Inferior parietal cortex (tissue), 1 donor: ENCODE measurements at regions not wholly inside any gene's neighbourhood (a gene's known extent, or its start where the extent isn't known, plus 50 kb on each side); places are given as distances from the start of the nearest gene placed in this dataset.
"Not testable (repeated sequence)": the region's sequence is repeated elsewhere in the genome, so short reads cannot be mapped to it uniquely, and the experiment has no call there.

ENCODE experiments used
- DNase-seq: peaks from one replicate; pipeline ENCODE4 v3.0.0-alpha.2; 2016; ENCODE audit errors: extremely low spot score

DNA sequence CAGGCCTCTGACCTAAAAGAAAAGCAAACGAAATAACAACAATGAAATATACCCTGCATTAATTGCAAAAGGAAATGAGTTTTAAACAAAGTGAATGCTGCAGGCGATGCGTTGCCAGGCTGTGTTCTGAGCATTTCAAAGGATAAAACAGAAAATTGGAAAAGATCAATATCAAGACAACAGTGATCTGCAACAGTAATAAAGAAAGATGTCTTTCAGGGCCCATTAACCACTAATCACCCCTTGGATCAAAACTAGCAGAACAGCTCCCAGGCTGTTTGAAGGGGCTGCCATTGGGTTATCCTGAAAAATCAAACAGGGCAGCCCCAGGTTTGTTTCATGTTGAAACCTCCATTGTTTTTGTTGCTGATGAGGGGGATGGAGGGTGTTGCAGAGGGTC is 219.2 kb downstream of the FGFR2 start:
- DNase-seq = no peak

DNA sequence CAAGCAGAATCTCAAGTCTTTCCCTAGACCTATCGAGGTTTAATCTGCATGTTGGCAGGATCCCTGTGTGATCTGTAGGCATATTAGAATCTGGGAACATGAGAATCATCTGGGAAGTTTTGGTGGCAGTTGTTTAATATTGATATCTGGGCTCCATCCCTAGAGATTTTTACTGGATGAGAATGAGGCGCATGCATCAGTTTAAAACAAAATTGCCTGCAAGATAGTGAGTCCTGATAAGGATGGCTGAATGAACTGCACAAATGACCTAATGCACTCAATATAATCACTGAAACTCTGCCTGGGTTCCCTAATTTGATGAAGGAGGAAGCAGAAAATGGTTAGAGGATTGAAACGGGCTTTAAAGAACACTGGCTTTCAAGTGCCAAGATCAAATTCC is 218.0 kb downstream of the FGFR2 start:
- DNase-seq = no peak

DNA sequence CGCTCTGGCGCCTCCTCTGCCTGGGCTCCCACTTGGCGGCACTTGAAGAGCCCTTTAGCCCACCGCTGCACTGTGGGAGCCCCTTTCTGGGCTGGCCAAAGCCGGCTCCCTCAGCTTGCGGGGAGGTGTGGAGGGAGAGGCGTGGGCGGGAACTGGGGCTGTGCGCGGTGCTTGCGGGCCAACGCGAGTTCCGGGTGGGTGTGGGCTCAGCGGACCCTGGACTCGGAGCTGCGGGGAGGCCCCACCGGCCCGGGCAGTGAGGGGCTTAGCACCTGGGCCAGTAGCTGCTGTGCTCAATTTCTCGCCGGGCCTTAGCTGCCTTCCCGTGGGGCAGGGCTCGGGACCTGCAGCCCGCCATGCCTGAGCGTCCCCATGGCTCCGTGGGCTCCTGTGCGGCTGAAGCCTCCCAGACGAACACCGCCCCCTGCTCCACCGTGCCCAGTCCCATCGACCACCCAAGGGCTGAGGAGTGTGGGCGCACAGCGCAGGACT is 216.2 kb downstream of the FGFR2 start:
- not testable (repeated sequence) for DNase-seq

DNA sequence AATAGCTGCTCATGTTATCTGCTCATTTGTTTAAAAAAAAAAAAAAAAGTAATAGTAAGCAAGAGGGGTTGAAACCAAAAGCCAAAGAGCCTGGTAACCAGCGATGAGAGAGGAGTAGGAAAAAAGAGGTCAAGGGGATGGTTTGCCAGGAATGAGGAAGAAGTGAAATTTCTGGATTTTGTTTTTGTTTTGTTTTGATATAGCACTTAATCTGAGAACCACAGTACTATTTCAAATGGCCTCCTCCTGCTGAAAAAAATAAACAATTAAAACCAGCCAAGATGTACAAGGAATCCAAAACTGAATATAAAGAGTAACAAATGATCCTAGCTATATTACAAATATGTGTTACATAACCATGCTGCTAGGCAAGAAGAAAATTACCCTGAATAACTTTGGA is 213.1 kb downstream of the FGFR2 start:
- no peak for DNase-seq

DNA sequence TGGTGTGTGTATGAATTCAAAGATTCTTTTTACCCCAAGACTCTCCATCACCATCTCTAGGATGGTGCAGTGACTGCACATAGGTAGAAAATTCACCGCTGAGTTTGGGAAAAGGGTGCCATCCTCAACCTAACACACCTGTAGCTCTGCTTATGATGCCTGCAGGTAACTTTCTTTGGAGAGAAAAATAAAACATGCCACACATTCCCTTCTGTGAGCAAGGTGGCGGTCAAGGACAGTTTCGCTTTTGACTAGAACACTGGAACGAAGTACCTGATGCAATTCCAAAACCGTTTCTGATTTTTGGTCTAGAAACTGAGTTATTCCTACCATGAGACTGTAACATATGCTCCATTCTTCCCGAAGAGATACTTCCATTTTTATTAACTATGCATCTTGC is 205.6 kb downstream of the FGFR2 start:
- no peak for DNase-seq

DNA sequence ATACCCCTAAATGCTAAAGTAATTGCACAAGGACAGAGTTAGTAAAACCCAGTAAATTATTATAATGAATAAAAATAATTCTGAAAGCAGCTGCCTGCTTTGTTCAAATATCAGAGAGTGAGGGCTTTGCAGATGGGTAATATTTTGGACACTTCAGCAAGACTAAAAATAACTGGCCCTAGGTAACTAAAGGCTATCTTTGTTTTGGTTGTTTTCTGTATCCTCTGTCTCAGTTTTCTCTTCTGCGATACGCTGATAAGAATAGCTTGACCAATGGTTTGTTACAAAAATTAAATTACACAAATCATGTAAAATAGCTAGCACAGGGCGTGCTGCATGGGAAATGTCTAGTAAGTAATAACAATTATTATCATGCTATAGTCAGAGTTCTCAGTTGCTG is 204.7 kb downstream of the FGFR2 start:
- DNase-seq = no peak

DNA sequence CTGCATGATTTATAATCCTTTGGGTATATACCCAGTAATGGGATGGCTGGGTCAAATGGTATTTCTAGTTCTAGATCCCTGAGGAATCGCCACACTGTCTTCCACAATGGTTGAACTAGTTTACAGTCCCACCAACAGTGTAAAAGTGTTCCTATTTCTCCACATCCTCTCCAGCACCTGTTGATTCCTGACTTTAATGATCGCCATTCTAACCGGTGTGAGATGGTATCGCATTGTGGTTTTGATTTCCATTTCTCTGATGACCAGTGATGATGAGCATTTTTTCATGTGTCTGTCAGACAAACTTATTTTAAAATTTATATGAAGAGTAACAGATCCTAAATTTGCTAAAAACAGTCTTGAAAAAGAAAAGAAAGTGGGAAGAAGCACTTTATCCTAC is 197.7 kb downstream of the FGFR2 start:
- not testable (repeated sequence) for DNase-seq

DNA sequence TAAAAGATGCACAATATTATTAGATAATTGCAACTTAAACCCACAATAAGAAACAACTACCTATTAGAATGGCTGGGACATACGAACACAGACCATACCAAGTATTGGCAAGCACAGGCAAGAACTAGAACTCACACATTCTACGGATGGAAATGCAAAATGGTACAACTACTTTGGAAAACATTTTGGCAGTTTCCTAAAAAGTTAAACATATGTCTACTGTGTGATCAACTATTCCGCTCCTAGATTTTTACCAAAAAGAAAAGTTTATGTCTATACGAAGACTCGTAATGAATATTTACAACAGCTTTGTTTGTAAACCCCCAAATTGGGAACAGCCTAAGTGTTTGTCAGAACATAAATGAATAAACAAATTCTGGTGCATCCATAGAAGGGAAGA is 194.7 kb downstream of the FGFR2 start:
- DNase-seq = no peak

DNA sequence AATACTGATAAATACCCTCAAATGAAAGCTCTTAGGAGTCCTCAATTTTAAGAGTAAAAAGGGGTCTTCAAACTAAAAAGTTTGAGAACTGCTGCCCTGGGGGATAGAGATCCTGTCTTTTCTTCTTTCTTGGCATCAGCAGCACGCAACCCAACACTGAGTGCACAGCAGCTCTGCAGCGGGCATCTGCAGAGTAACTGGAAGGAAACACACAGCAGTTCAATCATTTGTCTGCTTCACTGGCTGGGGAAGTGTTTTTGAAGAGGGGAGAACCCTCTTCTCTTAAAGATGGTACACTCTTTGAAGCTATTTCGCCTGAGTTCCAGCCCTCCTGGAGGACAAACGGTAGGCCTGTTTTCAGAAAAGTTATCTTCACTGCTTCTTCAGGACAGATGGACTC is 193.6 kb downstream of the FGFR2 start:
- no peak for DNase-seq

DNA sequence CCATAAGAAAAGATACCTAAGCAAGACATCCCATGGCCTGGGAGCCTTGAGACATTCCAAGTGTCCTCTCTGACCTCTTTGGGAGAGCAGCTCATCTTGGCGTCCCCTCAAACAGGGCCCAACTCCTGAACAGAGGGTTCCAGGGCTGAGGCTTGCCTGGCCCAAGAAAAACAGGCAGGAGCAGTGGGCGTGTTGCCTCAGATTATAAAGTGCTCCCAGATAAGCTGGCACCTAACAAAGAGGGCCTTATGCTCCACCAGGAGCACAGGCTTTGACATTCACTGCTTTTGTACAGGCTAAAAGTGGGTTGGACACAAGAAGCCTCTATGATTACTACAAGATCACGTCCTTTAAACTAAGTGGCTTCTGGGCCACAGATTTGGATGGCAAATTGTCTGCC is 193.1 kb downstream of the FGFR2 start:
- DNase-seq = no peak

DNA sequence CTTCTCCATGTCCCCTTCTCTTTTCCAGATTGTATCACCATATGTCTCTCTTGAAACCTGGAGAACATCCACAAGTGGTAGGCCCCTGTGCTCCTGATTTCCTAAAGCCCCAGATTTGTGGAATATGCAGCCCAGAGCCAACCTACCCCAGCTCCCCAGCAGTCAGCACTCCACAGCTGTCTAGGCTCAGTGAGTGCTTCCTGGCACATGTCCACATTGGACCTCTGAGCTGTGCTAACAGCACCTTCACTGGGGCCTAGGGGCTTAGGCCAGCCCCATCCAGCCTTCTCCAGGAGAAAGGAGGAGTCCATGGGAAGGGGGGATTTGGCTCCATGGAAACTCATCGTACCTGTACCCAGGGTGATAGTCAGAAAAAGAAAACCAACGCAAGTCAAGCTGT is 192.7 kb downstream of the FGFR2 start:
- DNase-seq = no peak

DNA sequence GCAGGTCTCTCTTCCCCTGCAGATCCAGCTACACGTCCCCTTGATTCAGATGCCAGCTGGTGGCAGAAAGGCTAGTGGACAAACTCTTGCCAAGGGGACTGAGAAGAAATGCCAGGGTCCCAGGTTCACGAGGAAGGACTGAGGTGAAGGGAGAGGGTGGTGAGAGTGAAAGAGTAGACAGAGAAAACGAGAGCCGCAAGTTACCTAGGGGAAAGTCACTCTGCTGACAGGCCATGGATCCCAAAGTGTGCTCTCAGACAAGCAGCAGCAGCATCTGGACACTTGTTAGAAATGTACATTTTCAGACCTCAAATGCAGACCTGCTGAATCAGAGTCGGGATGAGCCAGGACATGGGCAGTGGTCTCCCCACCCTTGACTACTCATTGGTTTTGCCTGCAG is 192.3 kb downstream of the FGFR2 start:
- no peak for DNase-seq

DNA sequence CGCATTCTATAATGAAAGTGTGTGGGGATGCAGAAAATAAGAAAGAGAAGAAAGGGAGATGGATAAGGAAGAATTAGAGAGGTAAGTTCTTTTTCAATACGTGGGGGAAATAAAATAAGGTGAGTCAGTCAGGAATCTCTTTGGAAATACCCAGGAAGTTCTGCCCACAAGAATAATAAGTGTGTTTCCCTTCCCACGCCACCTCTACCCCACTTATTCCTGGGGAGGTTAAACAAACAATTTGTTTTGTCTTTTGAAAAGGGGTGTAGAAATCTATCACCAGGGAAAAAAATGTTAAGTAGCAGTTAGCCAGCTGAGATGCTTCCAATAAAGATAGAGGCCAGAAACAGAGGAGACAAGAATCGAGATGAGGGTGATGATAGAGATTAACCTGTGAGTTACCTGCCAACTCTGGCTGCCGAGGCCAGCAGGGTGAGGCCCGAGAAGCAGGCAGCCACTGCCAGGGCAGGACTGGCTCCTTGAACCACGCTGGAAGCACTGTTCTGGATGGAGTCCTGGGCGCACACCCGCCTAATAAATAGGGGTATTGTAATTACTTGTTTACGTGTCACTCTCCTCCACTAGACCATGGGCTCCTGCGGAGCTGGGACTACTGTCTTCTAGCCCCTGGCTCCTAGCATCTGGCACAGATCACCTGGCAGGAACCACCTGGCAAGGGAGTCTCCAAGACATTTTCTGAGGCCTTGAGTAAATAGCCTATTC is 191.3 kb downstream of the FGFR2 start:
- peak; percentile 22 for DNase-seq

DNA sequence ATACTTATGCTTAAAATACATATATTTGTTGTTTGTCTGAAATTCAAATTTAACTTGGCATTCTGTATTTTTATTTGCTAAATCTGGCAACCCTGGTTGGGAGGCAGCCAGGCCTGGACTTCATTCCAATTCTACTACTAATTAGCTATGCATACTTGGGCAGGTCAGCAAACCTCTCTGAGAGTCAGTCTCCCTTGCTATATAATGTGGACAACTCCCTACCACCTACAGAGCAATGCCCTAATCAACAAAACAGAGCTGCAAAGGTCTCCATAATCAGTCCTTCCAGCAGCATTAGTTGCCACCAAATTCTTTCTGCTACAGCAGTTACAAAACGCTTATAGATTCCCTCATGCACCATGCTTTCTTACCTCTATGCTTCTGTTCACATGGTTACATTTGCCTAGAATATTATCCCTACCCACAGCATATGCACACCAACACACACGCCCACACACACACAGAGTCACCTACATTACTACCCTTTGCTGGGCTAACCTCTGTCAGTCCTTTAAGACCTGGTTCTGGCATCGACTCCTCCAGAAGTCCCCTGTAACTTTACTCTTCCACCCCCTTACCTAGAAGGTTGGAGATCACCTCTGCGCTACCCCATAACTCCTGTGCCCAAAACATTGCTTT is 188.7 kb downstream of the FGFR2 start:
- no peak for DNase-seq

DNA sequence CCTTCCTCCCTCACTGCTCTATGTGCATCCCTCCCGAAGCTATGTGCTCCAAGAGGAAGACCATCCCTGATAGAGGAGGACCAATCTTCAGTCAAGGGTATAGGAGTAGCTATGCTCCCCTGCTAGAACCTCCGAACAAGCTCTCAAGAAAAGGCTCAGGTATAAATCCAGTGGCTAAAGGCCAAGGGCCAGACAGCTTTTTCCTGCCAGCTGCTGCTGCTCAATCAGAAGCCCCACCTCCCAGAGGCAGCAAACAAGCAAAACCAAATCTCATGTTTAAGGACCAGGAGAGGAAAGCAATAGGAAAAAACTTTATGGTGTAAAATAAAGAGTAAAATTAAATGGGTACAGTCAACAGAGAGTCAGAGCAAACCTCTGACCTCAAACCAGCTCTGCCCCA is 187.2 kb downstream of the FGFR2 start:
- no peak for DNase-seq

DNA sequence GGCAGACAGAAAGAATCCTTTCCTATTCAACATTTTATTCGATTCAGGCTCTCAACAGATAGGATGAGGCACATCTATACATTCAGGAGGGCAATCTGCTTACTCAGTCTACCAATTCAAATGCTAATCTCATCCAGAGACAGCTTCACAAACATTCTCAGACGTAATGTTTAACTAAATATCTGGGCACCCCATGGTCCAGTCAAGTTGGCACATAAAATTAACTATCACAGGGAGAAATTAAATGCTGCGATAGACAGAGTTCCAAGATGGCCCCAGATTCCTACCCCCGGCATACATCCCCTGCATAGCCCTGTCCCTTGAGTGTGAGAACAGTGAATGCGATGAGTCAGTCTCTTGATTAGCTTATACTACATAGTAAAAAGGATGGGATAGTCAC is 184.3 kb downstream of the FGFR2 start:
- DNase-seq = no peak

DNA sequence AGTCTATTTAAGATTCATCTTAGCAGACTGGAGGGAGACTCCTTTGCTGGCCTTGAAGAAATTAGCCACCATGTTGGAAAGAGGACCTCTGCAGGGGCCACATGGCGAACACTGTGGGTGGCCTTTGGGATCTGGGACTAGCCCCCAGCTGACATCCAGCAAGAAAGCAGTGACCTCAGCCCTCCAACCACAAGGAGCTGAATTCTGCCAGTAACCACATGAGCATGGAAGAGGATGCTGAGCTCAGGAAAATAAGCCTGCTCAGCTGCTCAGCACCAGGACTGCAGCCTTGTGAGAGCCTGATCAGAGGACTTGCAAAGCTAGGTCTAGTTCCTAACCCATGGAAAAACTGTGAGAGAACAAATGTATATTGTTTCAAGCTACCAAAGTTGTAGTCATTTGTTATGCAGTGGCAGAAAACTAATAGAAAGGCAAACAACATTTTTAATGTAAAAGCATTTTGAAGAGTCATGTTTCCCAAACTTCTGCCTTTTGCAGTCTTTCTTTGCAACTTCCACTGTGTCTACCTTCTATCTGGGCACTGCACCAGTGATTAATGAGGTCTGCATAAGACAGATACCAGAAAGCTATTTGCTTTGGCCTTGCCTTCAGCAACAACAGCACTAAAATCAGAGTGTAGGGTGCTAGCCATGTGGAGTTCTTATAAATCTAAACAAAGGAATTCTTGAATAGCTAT is 183.7 kb downstream of the FGFR2 start:
- DNase-seq = no peak

DNA sequence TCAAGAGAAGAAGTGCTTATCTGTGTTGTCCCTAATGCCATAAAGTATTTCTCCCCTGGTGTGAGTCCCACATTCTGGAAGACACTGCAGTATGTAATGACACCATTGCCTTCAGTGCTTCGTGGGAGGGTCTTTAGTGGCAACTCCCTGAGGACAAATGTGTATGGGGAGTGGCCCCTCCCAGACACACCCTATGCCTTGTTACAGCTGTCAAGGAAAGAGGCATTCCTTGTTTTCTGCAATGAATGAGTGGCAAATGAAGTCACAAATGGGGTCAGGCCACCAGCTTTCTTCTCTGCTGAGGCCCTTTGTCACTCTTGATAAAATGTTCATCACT is 183.2 kb downstream of the FGFR2 start:
- no peak for DNase-seq

DNA sequence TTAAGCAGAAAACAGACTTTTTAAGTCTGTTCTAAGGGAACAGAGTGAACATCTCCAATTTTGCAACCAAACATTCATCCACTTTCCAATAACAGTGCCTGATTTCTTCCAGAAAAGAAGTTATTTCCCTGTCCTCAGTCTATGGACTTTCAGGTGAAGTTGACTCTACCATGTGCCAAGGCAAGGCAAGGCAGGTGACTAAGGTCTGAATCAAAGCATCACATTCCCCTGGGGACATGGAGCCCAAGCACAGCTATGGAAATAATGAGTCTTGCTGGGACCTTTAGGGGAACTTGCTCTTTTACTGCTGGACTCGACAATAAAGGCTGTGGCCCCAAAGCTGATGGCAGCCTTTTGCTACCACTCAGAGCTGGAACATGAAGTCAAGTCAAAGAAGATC is 182.2 kb downstream of the FGFR2 start:
- no peak for DNase-seq

DNA sequence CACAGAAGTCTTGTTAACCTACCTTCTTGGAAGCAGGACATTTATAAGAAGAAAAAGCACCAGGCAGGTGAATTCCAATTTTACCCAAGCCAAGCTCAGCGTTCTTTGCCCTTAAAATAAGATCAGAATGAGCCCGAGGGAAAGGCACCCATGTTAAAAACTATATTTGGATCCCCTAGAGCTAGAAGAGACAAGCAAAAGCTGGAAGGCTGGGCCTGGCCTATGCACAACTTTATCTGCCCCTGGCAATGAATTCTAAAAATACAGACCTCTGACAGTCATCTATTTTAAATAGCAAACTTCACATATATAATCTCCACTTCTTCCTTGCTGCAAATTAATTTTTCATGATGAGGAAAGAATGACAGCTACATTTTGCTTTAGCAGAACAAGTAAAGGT is 180.9 kb downstream of the FGFR2 start:
- no peak for DNase-seq

DNA sequence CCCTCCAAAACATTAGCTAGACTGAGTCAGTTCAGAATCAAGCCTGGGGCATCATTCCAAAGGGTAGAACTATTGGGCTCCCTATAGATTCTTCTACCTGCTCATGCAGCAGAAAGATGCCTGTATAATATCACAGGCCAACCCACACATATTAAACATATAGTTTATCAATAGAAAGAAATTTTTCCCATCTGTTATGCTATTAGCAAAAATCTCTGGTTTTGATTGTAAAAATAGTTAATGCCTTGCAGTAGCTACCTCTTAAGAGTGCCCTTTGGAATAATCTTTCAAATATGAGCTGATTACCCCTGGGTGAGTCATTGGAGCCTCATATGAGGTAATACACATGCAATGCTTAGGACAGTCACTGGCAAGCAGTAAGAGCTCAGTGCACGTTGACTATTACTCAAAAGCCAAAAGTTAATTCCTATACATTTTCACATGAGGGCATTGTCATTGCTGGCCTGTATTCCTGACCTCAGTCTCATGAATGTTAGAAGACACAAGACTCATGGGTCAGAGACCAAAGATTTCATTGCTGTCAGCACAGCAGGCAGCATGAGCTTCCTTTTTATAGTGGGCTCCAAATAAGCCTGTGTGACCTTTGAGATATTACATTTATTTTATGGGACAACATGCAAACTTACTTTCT is 180.0 kb downstream of the FGFR2 start:
- DNase-seq = no peak

DNA sequence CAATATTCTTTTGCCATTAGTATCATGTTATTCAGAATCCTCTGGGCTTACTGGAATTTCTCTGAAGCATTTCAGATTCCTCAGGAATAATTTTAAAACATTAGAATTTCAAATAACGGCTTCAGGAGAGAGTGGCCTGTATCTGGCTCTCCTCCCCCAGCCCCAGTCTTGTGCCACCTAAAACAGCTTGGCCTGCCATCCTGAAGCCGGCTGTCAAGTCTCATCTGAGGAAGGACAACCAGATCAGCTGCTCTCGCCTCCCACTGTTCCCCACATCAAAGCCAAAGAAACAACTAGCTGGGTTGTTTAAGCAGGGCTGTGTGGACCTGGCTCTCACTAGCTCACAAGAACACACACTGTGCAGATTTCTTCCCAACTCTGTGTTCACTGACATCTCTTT is 178.2 kb downstream of the FGFR2 start:
- DNase-seq = no peak

DNA sequence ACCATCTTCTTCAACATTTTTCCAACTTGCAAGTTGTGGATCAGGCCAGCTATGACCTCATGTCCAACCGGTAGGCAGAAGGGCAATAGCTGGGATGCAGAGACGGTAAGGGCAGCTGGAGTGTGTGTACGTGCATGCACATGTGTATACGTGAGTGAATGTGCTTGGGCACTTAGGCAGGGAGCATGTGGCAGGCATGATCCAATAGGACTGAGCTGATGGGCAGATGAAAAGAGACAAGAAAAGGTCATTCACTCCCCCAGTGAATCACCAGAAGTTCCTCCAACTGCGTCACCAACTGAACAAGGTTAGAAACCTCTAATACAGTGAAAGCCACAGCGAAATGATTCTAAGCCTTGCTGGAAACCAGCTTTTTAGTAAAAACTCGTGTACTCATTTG is 176.1 kb downstream of the FGFR2 start:
- no peak for DNase-seq
